IMR-90 (cell line): ENCODE measurements at regions not wholly inside any gene's neighbourhood (a gene's known extent, or its start where the extent isn't known, plus 50 kb on each side); places are given as distances from the start of the nearest gene placed in this dataset.

Experiments
- ATAC-seq: fragments of 200-7000 bp; cut with Tn5 transposase; 2 replicates; pipeline ENCODE4 v1.9.1; 2020; ENCODE audit warnings: low read depth, mild to moderate bottlenecking, moderate library complexity
- BruUV-seq: library from RNA; stranded (reverse); fragments of 400-500 nt; replicated peaks from 2 replicates; lab custom pipeline; 2021; lab: Mats Ljungman, UMichigan
- CTCF ChIA-PET: fragments of 300-600 bp; formaldehyde crosslinking; extraction: SDS; loops from one replicate; lab custom pipeline; 2021; ENCODE audit warnings: antibody characterized with exemption; lab: Yijun Ruan, JAX
- POLR2A ChIA-PET: fragments of 300-600 bp; sonication (Branson Sonifier 250); formaldehyde crosslinking; loops from one replicate; lab custom pipeline; 2022; ENCODE audit warnings: antibody characterized with exemption; ENCODE audit not compliant: unreplicated experiment; lab: Charles Lee
- DNase-seq: peaks from one replicate; pipeline ENCODE4 v3.0.0; 2013
- H2AFZ ChIP-seq: replicated peaks from 2 replicates; pipeline ENCODE3; 2013; ENCODE audit warnings: low read length, mild to moderate bottlenecking; ENCODE audit not compliant: poor library complexity
- H2AK5ac ChIP-seq: 2 replicates; pipeline ENCODE4 v1.6.1; 2013; ENCODE audit warnings: low read depth, low read length, inconsistent platforms
- H2AK9ac ChIP-seq: replicated peaks from 2 replicates; pipeline ENCODE3; 2013; ENCODE audit warnings: mild to moderate bottlenecking, low read depth, low read length, moderate library complexity; ENCODE audit not compliant: poor library complexity
- H2BK120ac ChIP-seq: 2 replicates; pipeline ENCODE4 v1.6.1; 2013; ENCODE audit warnings: low read depth, low read length, inconsistent platforms
- H2BK15ac ChIP-seq: 3 replicates; pipeline ENCODE4 v1.6.1; 2013; ENCODE audit warnings: low read depth, low read length, inconsistent platforms
- H2BK20ac ChIP-seq: 2 replicates; pipeline ENCODE4 v1.6.1; 2013; ENCODE audit warnings: low read depth, mild to moderate bottlenecking, inconsistent platforms, low read length, moderate library complexity
- H2BK5ac ChIP-seq: 2 replicates; pipeline ENCODE4 v1.6.1; 2013; ENCODE audit warnings: mild to moderate bottlenecking, low read depth, low read length, inconsistent platforms; ENCODE audit not compliant: poor library complexity, severe bottlenecking
- H3K14ac ChIP-seq: replicated peaks from 2 replicates; pipeline ENCODE4 v1.6.1; 2013; ENCODE audit warnings: low read depth, low read length, inconsistent platforms
- H3K18ac ChIP-seq: 2 replicates; pipeline ENCODE4 v1.6.1; 2013; ENCODE audit warnings: low read depth, low read length, control low read depth
- H3K23ac ChIP-seq: 2 replicates; pipeline ENCODE4 v1.6.1; 2013; ENCODE audit warnings: low read depth, low read length, inconsistent platforms
- H3K27ac ChIP-seq: 2 replicates; pipeline ENCODE4 v1.5.1; 2013; ENCODE audit warnings: mild to moderate bottlenecking, control low read depth, low read length; ENCODE audit not compliant: insufficient read depth
- H3K27me3 ChIP-seq: 2 replicates; pipeline ENCODE4 v1.6.1; 2013; ENCODE audit warnings: low read length; ENCODE audit not compliant: control insufficient read depth, insufficient read depth
- H3K36me3 ChIP-seq: 2 replicates; pipeline ENCODE4 v1.6.1; 2013; ENCODE audit warnings: low read length, mixed read lengths; ENCODE audit not compliant: control insufficient read depth, insufficient read depth
- H3K4ac ChIP-seq: 2 replicates; pipeline ENCODE4 v1.6.1; 2013; ENCODE audit warnings: low read depth, low read length, inconsistent platforms
- H3K4me1 ChIP-seq: 2 replicates; pipeline ENCODE4 v1.6.1; 2013; ENCODE audit warnings: low read length, mixed read lengths; ENCODE audit not compliant: control insufficient read depth, insufficient read depth
- H3K4me2 ChIP-seq: 2 replicates; pipeline ENCODE4 v1.6.1; 2013; ENCODE audit warnings: low read depth, mild to moderate bottlenecking, control low read depth, low read length, moderate library complexity
- H3K4me3 ChIP-seq: 2 replicates; pipeline ENCODE4 v1.5.1; 2013; ENCODE audit warnings: low read depth, mild to moderate bottlenecking, control low read depth, low read length, moderate library complexity; ENCODE audit not compliant: insufficient read depth
- H3K56ac ChIP-seq: 2 replicates; pipeline ENCODE4 v1.6.1; 2013; ENCODE audit warnings: low read length, inconsistent platforms; ENCODE audit not compliant: insufficient read depth; ENCODE audit errors: extremely low read depth
- H3K79me1 ChIP-seq, 2 experiments: 2 replicates each; pipeline ENCODE4 v1.6.1; 2013; ENCODE audit warnings: low read length in 2 of 2, inconsistent platforms in 1 of 2, low read depth in 1 of 2
- H3K9ac ChIP-seq: 2 replicates; pipeline ENCODE4 v1.6.1; 2013; ENCODE audit warnings: low read depth, low read length, control low read depth
- H3K9me1 ChIP-seq: 2 replicates; pipeline ENCODE4 v1.6.1; 2013; ENCODE audit warnings: low read length, inconsistent platforms; ENCODE audit not compliant: insufficient read depth
- H3K9me3 ChIP-seq: 2 replicates; pipeline ENCODE4 v1.6.1; 2013; ENCODE audit warnings: low read length; ENCODE audit not compliant: control insufficient read depth, insufficient read depth
- H4K20me1 ChIP-seq: 2 replicates; pipeline ENCODE4 v1.6.1; 2013; ENCODE audit warnings: low read length, inconsistent platforms; ENCODE audit not compliant: insufficient read depth
- H4K5ac ChIP-seq: 2 replicates; pipeline ENCODE4 v1.6.1; 2013; ENCODE audit warnings: mild to moderate bottlenecking, low read depth, low read length, control low read depth
- H4K8ac ChIP-seq, 2 experiments: 2 replicates each; pipeline ENCODE4 v1.6.1; 2013; ENCODE audit warnings: low read depth in 2 of 2, low read length in 2 of 2, control low read depth in 1 of 2, inconsistent platforms in 1 of 2
- H4K91ac ChIP-seq: 2 replicates; pipeline ENCODE4 v1.6.1; 2013; ENCODE audit warnings: low read depth, low read length, inconsistent platforms; ENCODE audit not compliant: insufficient read depth
- BHLHE40 ChIP-seq: fragments of 150-350 bp; IDR thresholded peaks from 2 replicates; pipeline ENCODE4 v1.6.1; 2016; ENCODE audit warnings: mild to moderate bottlenecking, low read depth, low read length
- CEBPB ChIP-seq: IDR thresholded peaks from 2 replicates; pipeline ENCODE4 v1.6.1; 2012; ENCODE audit warnings: low read depth, low read length, improper control_type of control experiment
- CTCF ChIP-seq: conservative IDR thresholded peaks from 2 replicates; pipeline ENCODE4 v1.5.1; 2012; ENCODE audit warnings: mild to moderate bottlenecking, low read depth, low read length, improper control_type of control experiment
- MAFK ChIP-seq: IDR thresholded peaks from 2 replicates; pipeline ENCODE4 v1.6.1; 2012; ENCODE audit warnings: low read depth, low read length, improper control_type of control experiment
- NFE2L2 ChIP-seq: fragments of 150-350 bp; IDR thresholded peaks from 2 replicates; pipeline ENCODE4 v1.6.1; 2016; ENCODE audit warnings: low read depth, mild to moderate bottlenecking, low read length
- RCOR1 ChIP-seq: IDR thresholded peaks from 2 replicates; pipeline ENCODE4 v1.6.1; 2012; ENCODE audit warnings: mild to moderate bottlenecking, low read length, improper control_type of control experiment; ENCODE audit not compliant: insufficient replicate concordance
- WGBS, 2 experiments: methylation state at CpG; one replicate each; pipeline versions ENCODE4 v1.1.5 to v1.1.7; 2013; ENCODE audit warnings: missing lambda C conversion rate in 2 of 2; ENCODE audit not compliant: insufficient read length in 1 of 2; ENCODE audit errors: extremely low coverage in 2 of 2; 5-methylcytosine and 5-hydroxymethylcytosine counted together
- dilution Hi-C: fragments of 300-500 bp; cut with HindIII; formaldehyde crosslinking; loops from one replicate; pipeline ENCODE4 v1.14.3; 2018; ENCODE audit warnings: low sequenced_read_pairs; ENCODE audit not compliant: unreplicated experiment
- in situ Hi-C: fragments of 300-500 bp; cut with MboI; formaldehyde crosslinking; loops from 3 replicates; pipeline ENCODE4 v1.14.3; 2019; ENCODE audit warnings: low sequenced_read_pairs, inconsistent platforms, mixed read lengths
- intact Hi-C: fragments of 100-400 bp; cut with micrococcal nuclease; formaldehyde crosslinking; loops from 2 replicates; pipeline ENCODE4 v1.10.0; 2022

- Histone ChIP-seq H3K9me3 (no peaks in the 10 kb centered on the region), H4K5ac (no peak overlapping the region), H4K91ac (peak overlapping the region; percentile 71), H3K14ac (peak overlapping the region; percentile 63), H2AFZ (no peak overlapping the region), H3K4me2 (no peak overlapping the region), H3K27ac (no peak overlapping the region), H3K4ac (peak overlapping the region; percentile 66; the same call in 1 of the 2 replicates), H2BK5ac (no peak overlapping the region), H2BK15ac (peak overlapping the region; percentile 92; the same call in 2 of the 3 replicates), H2AK5ac (peak overlapping the region; percentile 75; the same call in 1 of the 2 replicates), H3K9me1 (peaks cover 20% of the 10 kb centered on the region), H2BK20ac (peak overlapping the region; percentile 72), H2BK120ac (peak overlapping the region; percentile 37; the same call in 1 of the 2 replicates), H3K4me1 (peaks cover 17% of the 10 kb centered on the region), H3K9ac (no peak overlapping the region), H3K23ac (peak overlapping the region; percentile 59; the same call in 1 of the 2 replicates), H2AK9ac (peak overlapping the region; percentile 26), H3K18ac (no peak overlapping the region), H4K20me1 (no peaks in the 10 kb centered on the region), H3K36me3 (no peaks in the 10 kb centered on the region), H3K27me3 (no peaks in the 10 kb centered on the region), H4K8ac (peak overlapping the region in 1 of 2 experiments; percentile 2; a peak in 1 of 4 replicates), H3K56ac (no peak overlapping the region), H3K4me3 (no peak overlapping the region), H3K79me1 (no peaks in the 10 kb centered on the region; a peak in 1 of 4 replicates)
- no TSS peak for BruUV-seq
- no peak for ATAC-seq
- intact Hi-C loops = loop anchor here (10.0 kb wide), 1 partner anchor 159 kb away; no protein-coding TSS in a partner anchor
- TF ChIP-seq BHLHE40 = no peak
- no peak for TF ChIP-seq CEBPB
- no peak for TF ChIP-seq NFE2L2
- no peak for TF ChIP-seq RCOR1
- no peak for TF ChIP-seq CTCF
- no peak for TF ChIP-seq MAFK
- dilution Hi-C loops = no loop called here
- in situ Hi-C loops = no loop called here
- no CpG with 5 or more reads among the region's 2 CpGs for WGBS, 2 experiments
- POLR2A ChIA-PET = interaction anchor here (0.6 kb wide), 1 partner anchor 32 kb away, joined by 3 read pairs; no protein-coding TSS in a partner anchor
- CTCF ChIA-PET = no interaction called here
- DNase-seq = no peak
Observed at GRCh38 chr12:5264006-5264405, 167.9 kb upstream of the NTF3 start.
